Fibroblast of lung (primary cell): ENCODE measurements at regions not wholly inside any gene's neighbourhood (a gene's known extent, or its start where the extent isn't known, plus 50 kb on each side); places are given as distances from the start of the nearest gene placed in this dataset.

Experiments
- DNase-seq, 2 donors: peaks; one replicate each; pipeline versions ENCODE4 v3.0.0 to v3.0.0-alpha.2; 2010; ENCODE audit warnings: low read depth in 2 of 2
- H2AFZ ChIP-seq: 2 replicates; pipeline ENCODE4 v1.5.1; 2012; ENCODE audit warnings: low read length, control low read depth, inconsistent platforms
- H3K27ac ChIP-seq: 2 replicates; pipeline ENCODE4 v1.5.1; 2011; ENCODE audit warnings: low read length, control low read depth; ENCODE audit not compliant: insufficient read depth
- H3K27me3 ChIP-seq: 2 replicates; pipeline ENCODE4 v1.5.1; 2011; ENCODE audit warnings: mild to moderate bottlenecking, low read length; ENCODE audit not compliant: control insufficient read depth, insufficient read depth
- H3K36me3 ChIP-seq: 2 replicates; pipeline ENCODE4 v1.5.1; 2011; ENCODE audit warnings: low read length; ENCODE audit not compliant: control insufficient read depth, insufficient read depth
- H3K4me1 ChIP-seq: 2 replicates; pipeline ENCODE4 v1.5.1; 2011; ENCODE audit warnings: low read length; ENCODE audit not compliant: control insufficient read depth, insufficient read depth; ENCODE audit errors: extremely low read depth
- H3K4me2 ChIP-seq: 2 replicates; pipeline ENCODE4 v1.5.1; 2011; ENCODE audit warnings: low read length, control low read depth; ENCODE audit not compliant: insufficient read depth; ENCODE audit errors: extremely low read depth
- H3K4me3 ChIP-seq, 4 experiments: fragments of 200-600 bp in 1 of 4; sonication (generic) in 1 of 4; replicated peaks in 1 of 4; 2 replicates each; pipeline ENCODE4 v1.5.1; 2011 to 2016; ENCODE audit warnings: low read length in 4 of 4, low read depth in 3 of 4, mild to moderate bottlenecking in 3 of 4, control low read depth in 2 of 4, inconsistent platforms in 1 of 4, mixed read lengths in 1 of 4; ENCODE audit not compliant: insufficient read depth in 1 of 4; ENCODE audit errors: control extremely low read depth in 1 of 4
- H3K79me2 ChIP-seq: 2 replicates; pipeline ENCODE4 v1.5.1; 2012; ENCODE audit warnings: mild to moderate bottlenecking, low read length, inconsistent platforms; ENCODE audit not compliant: control insufficient read depth, insufficient read depth
- H3K9ac ChIP-seq: 2 replicates; pipeline ENCODE4 v1.5.1; 2011; ENCODE audit warnings: mild to moderate bottlenecking, low read length, control low read depth; ENCODE audit not compliant: insufficient read depth
- H3K9me3 ChIP-seq: 2 replicates; pipeline ENCODE4 v1.5.1; 2012; ENCODE audit warnings: low read depth, low read length; ENCODE audit not compliant: control insufficient read depth, insufficient read depth
- H4K20me1 ChIP-seq: 2 replicates; pipeline ENCODE4 v1.5.1; 2011; ENCODE audit warnings: low read length; ENCODE audit not compliant: control insufficient read depth, insufficient read depth; ENCODE audit errors: extremely low read depth
- EZH2 ChIP-seq: IDR thresholded peaks from 2 replicates; pipeline ENCODE4 v1.5.1; 2012; ENCODE audit warnings: low read length, control low read depth, mild to moderate bottlenecking; ENCODE audit errors: missing control alignments
- TF ChIP-seq, protein P1 (sequence below), 2 donors: IDR thresholded peaks in 1 of 2; conservative IDR thresholded peaks in 1 of 2; 1 replicate in 1 of 2; 2 replicates in 1 of 2; pipeline ENCODE4 v1.5.1; 2011 to 2012; ENCODE audit warnings: low read length in 2 of 2, control low read depth in 1 of 2, inconsistent platforms in 1 of 2, low read depth in 1 of 2, mild to moderate bottlenecking in 1 of 2

GRCh38 chr1:233738396-233738795, 124.5 kb downstream of the KCNK1 start:
- no peak overlapping the region for H2AFZ ChIP-seq
- H3K79me2 ChIP-seq = no peaks in the 10 kb centered on the region
- no peak overlapping the region for H3K4me3 ChIP-seq
- no peak overlapping the region for H3K9ac ChIP-seq
- H3K36me3 ChIP-seq = no peaks in the 10 kb centered on the region
- no peaks in the 10 kb centered on the region for H3K4me1 ChIP-seq
- no peaks in the 10 kb centered on the region for H3K9me3 ChIP-seq
- H4K20me1 ChIP-seq = no peaks in the 10 kb centered on the region
- TF ChIP-seq, protein P1, sequence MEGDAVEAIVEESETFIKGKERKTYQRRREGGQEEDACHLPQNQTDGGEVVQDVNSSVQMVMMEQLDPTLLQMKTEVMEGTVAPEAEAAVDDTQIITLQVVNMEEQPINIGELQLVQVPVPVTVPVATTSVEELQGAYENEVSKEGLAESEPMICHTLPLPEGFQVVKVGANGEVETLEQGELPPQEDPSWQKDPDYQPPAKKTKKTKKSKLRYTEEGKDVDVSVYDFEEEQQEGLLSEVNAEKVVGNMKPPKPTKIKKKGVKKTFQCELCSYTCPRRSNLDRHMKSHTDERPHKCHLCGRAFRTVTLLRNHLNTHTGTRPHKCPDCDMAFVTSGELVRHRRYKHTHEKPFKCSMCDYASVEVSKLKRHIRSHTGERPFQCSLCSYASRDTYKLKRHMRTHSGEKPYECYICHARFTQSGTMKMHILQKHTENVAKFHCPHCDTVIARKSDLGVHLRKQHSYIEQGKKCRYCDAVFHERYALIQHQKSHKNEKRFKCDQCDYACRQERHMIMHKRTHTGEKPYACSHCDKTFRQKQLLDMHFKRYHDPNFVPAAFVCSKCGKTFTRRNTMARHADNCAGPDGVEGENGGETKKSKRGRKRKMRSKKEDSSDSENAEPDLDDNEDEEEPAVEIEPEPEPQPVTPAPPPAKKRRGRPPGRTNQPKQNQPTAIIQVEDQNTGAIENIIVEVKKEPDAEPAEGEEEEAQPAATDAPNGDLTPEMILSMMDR (conservative IDR thresholded peaks at IDR 0.05 in 1 of 2, IDR thresholded peaks at IDR 0.05 in 1 of 2; ENCODE audit: low read depth in 1 of 2, low read length in 2 of 2) = no peak
- no peak for TF ChIP-seq EZH2
- H3K27me3 ChIP-seq = no peaks in the 10 kb centered on the region
- no peak overlapping the region for H3K27ac ChIP-seq
- no peak overlapping the region for H3K4me2 ChIP-seq
- DNase-seq = no peak

DNA sequence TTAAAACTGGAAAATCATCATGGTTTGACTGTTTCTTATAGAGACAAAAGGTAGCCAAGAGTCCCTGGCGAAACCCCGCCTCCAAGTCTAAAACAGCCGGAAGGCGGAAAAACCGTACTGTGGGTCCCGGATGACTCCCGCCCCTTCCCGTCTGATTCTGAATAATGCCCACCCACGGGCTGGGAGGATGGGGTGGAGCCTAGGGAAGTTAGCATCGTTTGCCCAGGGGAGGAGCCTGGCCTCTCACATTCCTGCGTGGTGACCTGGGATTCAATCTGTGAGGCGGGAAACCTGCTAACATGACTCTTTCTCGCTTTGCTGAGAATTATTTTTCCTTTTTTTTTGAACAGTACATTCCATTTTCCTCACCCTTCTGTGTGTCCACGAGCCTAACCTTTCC, 124.9 kb downstream of the KCNK1 start:
- H3K4me2 ChIP-seq = no peak overlapping the region
- TF ChIP-seq, protein P1 (conservative IDR thresholded peaks at IDR 0.05 in 1 of 2, IDR thresholded peaks at IDR 0.05 in 1 of 2; ENCODE audit: low read depth in 1 of 2, low read length in 2 of 2) = no peak
- TF ChIP-seq EZH2 = no peak
- no peaks in the 10 kb centered on the region for H3K9me3 ChIP-seq
- H2AFZ ChIP-seq = no peak overlapping the region
- H3K36me3 ChIP-seq = no peaks in the 10 kb centered on the region
- H3K9ac ChIP-seq = no peak overlapping the region
- H4K20me1 ChIP-seq = no peaks in the 10 kb centered on the region
- H3K27ac ChIP-seq = no peak overlapping the region
- H3K4me1 ChIP-seq = no peaks in the 10 kb centered on the region
- H3K79me2 ChIP-seq = no peaks in the 10 kb centered on the region
- H3K27me3 ChIP-seq = no peaks in the 10 kb centered on the region
- H3K4me3 ChIP-seq = no peak overlapping the region
- no peak for DNase-seq

DNA sequence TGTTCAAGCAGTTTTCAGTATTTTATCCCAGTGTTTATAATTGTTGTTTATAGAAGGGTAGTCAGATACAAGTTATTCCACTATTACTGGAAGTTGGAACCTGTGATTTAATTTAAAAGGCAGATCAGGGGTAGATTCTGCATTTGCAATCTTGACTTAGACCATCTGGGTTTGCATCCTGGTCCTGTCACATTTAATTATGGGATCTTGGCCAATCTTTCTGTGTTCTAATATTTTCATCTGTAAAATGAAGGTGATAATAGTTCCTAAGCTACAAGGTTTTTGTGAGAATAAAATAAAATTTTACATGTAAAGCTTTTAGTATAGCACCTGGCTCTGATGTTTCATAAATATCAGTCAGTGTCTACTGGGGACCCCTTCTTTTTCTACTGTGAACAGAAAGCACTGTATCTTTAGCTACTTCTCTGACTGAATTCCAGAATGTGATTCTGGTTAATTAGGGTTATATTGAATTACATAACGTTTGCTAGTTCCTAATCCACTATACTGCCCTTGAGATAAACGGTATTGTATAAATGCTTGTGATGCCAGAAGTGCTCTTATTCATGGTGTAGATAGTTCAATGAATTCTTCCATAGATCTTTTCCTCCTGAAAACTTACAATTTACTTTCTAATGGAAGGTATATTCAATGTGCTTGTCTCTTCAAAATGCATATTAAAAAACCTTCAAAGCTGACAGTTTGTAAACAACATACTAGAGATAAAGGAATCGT, 131.0 kb downstream of the KCNK1 start:
- no peaks in the 10 kb centered on the region for H3K79me2 ChIP-seq
- H3K27me3 ChIP-seq = no peaks in the 10 kb centered on the region
- no peaks in the 10 kb centered on the region for H3K4me1 ChIP-seq
- DNase-seq = no peak
- TF ChIP-seq, protein P1 (conservative IDR thresholded peaks at IDR 0.05 in 1 of 2, IDR thresholded peaks at IDR 0.05 in 1 of 2; ENCODE audit: low read depth in 1 of 2, low read length in 2 of 2) = no peak
- no peak for TF ChIP-seq EZH2
- no peak overlapping the region for H2AFZ ChIP-seq
- H3K4me2 ChIP-seq = no peak overlapping the region
- no peak overlapping the region for H3K4me3 ChIP-seq
- no peaks in the 10 kb centered on the region for H4K20me1 ChIP-seq
- no peak overlapping the region for H3K9ac ChIP-seq
- no peaks in the 10 kb centered on the region for H3K9me3 ChIP-seq
- H3K27ac ChIP-seq = no peak overlapping the region
- H3K36me3 ChIP-seq = no peaks in the 10 kb centered on the region
